ENCODE measurements at regions not wholly inside any gene's neighbourhood (a gene's known extent, or its start where the extent isn't known, plus 50 kb on each side); places are given as distances from the start of the nearest gene placed in this dataset.
A peak's percentile ranks its signal among the peaks of the same experiment; 100 is the strongest.

GRCh38 chr16:85251225-85251760, 139.0 kb upstream of the CIBAR2 start:
- TF ChIP-seq CTCF (IDR thresholded peaks at IDR 0.05; ENCODE audit: low read depth, low read length, missing control alignments) = no peak
- in situ Hi-C loops (cut with HindIII; ENCODE audit: low sequenced_read_pairs) = no loop called here
- H3K4me3 ChIP-seq (ENCODE audit: low read depth, low read length) = no peak overlapping the region
- DNase-seq (ENCODE audit: low read depth) = no peak

- no peak for TF ChIP-seq CTCF (IDR thresholded peaks at IDR 0.05; ENCODE audit: low read depth, low read length, missing control alignments)
- H3K4me3 ChIP-seq (ENCODE audit: low read depth, low read length) = no peak overlapping the region
- no peak for DNase-seq (ENCODE audit: low read depth)
- in situ Hi-C loops (cut with HindIII; ENCODE audit: low sequenced_read_pairs) = no loop called here
Measured at GRCh38 chr16:85252014-85252413, 139.7 kb upstream of the CIBAR2 start.

GRCh38 chr16:85252461-85252860, 140.2 kb upstream of the CIBAR2 start:
- no peak overlapping the region for H3K4me3 ChIP-seq (ENCODE audit: low read depth, low read length)
- in situ Hi-C loops (cut with HindIII; ENCODE audit: low sequenced_read_pairs) = no loop called here
- no peak for DNase-seq (ENCODE audit: low read depth)
- no peak for TF ChIP-seq CTCF (IDR thresholded peaks at IDR 0.05; ENCODE audit: low read depth, low read length, missing control alignments)

GRCh38 chr16:85253084-85253941, 141.0 kb upstream of the CIBAR2 start:
- DNase-seq (ENCODE audit: low read depth) = no peak
- H3K4me3 ChIP-seq (ENCODE audit: low read depth, low read length) = no peak overlapping the region
- in situ Hi-C loops (cut with HindIII; ENCODE audit: low sequenced_read_pairs) = no loop called here
- peak; percentile 93 for TF ChIP-seq CTCF (IDR thresholded peaks at IDR 0.05; ENCODE audit: low read depth, low read length, missing control alignments)

GRCh38 chr16:85254051-85254450, 141.8 kb upstream of the CIBAR2 start:
- in situ Hi-C loops (cut with HindIII; ENCODE audit: low sequenced_read_pairs) = no loop called here
- DNase-seq (ENCODE audit: low read depth) = no peak
- no peak overlapping the region for H3K4me3 ChIP-seq (ENCODE audit: low read depth, low read length)
- no peak for TF ChIP-seq CTCF (IDR thresholded peaks at IDR 0.05; ENCODE audit: low read depth, low read length, missing control alignments)

- H3K4me3 ChIP-seq (ENCODE audit: low read depth, low read length) = no peak overlapping the region
- no peak for TF ChIP-seq CTCF (IDR thresholded peaks at IDR 0.05; ENCODE audit: low read depth, low read length, missing control alignments)
- in situ Hi-C loops (cut with HindIII; ENCODE audit: low sequenced_read_pairs) = no loop called here
- no peak for DNase-seq (ENCODE audit: low read depth)
Measured at GRCh38 chr16:85254921-85255320, 142.6 kb upstream of the CIBAR2 start.
